ENCODE measurements at regions not wholly inside any gene's neighbourhood (a gene's known extent, or its start where the extent isn't known, plus 50 kb on each side); places are given as distances from the start of the nearest gene placed in this dataset.

DNA sequence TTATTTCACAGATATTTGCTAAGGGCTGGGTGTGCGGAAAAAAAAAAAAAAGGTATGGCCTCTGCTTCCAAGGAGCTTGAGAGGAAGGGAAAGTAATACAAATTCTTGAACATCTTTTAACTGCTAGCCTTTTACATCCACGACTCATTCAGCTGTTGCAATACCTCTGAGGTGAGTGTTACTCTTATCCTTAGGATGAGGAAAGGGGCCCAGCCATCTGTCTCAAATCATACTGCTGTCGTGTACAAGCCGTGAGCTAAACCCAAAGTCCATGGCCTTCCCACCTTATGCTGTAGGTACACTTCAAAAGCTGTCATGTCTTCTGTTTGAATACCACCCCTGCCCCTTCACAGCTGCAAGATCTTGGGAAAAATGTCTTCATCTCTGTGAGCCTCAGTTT lies 146.8 kb downstream of the KCNRG start:
- TF ChIP-seq BACH2 (CRISPR knock-in tag; IDR thresholded peaks at IDR 0.05; ENCODE audit: borderline replicate concordance) (no peak), ZC3H10 (CRISPR knock-in tag; IDR thresholded peaks at IDR 0.05) (no peak), TOX (CRISPR knock-in tag; IDR thresholded peaks at IDR 0.05; ENCODE audit: borderline replicate concordance) (no peak), OSR1 (CRISPR knock-in tag; IDR thresholded peaks at IDR 0.05) (no peak), ESRRG (CRISPR knock-in tag; IDR thresholded peaks at IDR 0.05) (no peak), ISL1 (CRISPR knock-in tag; IDR thresholded peaks at IDR 0.05) (no peak), ZFP30 (CRISPR knock-in tag; IDR thresholded peaks at IDR 0.05) (no peak), ZNF8 (CRISPR knock-in tag; IDR thresholded peaks at IDR 0.05) (no peak), ARNTL (CRISPR knock-in tag; IDR thresholded peaks at IDR 0.05; ENCODE audit: borderline replicate concordance, low read depth) (no peak), TCF4 (CRISPR knock-in tag; IDR thresholded peaks at IDR 0.05; ENCODE audit: borderline replicate concordance) (no peak), CSDC2 (CRISPR knock-in tag; IDR thresholded peaks at IDR 0.05) (no peak), SNAI2 (CRISPR knock-in tag; IDR thresholded peaks at IDR 0.05) (no peak), ZNF565 (CRISPR knock-in tag; conservative IDR thresholded peaks at IDR 0.05; ENCODE audit: low read depth) (no peak), ZNF70 (CRISPR knock-in tag; IDR thresholded peaks at IDR 0.05) (no peak), PPARA (CRISPR knock-in tag; IDR thresholded peaks at IDR 0.05; ENCODE audit: borderline replicate concordance) (no peak)
- TF ChIP-seq, protein P1, sequence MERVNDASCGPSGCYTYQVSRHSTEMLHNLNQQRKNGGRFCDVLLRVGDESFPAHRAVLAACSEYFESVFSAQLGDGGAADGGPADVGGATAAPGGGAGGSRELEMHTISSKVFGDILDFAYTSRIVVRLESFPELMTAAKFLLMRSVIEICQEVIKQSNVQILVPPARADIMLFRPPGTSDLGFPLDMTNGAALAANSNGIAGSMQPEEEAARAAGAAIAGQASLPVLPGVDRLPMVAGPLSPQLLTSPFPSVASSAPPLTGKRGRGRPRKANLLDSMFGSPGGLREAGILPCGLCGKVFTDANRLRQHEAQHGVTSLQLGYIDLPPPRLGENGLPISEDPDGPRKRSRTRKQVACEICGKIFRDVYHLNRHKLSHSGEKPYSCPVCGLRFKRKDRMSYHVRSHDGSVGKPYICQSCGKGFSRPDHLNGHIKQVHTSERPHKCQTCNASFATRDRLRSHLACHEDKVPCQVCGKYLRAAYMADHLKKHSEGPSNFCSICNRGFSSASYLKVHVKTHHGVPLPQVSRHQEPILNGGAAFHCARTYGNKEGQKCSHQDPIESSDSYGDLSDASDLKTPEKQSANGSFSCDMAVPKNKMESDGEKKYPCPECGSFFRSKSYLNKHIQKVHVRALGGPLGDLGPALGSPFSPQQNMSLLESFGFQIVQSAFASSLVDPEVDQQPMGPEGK (CRISPR knock-in tag; IDR thresholded peaks at IDR 0.05; ENCODE audit: borderline replicate concordance), result no peak
- TF ChIP-seq, protein P2, sequence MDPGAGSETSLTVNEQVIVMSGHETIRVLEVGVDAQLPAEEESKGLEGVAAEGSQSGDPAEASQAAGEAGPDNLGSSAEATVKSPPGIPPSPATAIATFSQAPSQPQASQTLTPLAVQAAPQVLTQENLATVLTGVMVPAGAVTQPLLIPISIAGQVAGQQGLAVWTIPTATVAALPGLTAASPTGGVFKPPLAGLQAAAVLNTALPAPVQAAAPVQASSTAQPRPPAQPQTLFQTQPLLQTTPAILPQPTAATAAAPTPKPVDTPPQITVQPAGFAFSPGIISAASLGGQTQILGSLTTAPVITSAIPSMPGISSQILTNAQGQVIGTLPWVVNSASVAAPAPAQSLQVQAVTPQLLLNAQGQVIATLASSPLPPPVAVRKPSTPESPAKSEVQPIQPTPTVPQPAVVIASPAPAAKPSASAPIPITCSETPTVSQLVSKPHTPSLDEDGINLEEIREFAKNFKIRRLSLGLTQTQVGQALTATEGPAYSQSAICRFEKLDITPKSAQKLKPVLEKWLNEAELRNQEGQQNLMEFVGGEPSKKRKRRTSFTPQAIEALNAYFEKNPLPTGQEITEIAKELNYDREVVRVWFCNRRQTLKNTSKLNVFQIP (CRISPR knock-in tag; IDR thresholded peaks at IDR 0.05; ENCODE audit: borderline replicate concordance, low read depth), result no peak
- TF ChIP-seq, protein P3, sequence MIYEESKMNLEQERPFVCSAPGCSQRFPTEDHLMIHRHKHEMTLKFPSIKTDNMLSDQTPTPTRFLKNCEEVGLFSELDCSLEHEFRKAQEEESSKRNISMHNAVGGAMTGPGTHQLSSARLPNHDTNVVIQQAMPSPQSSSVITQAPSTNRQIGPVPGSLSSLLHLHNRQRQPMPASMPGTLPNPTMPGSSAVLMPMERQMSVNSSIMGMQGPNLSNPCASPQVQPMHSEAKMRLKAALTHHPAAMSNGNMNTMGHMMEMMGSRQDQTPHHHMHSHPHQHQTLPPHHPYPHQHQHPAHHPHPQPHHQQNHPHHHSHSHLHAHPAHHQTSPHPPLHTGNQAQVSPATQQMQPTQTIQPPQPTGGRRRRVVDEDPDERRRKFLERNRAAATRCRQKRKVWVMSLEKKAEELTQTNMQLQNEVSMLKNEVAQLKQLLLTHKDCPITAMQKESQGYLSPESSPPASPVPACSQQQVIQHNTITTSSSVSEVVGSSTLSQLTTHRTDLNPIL (CRISPR knock-in tag; IDR thresholded peaks at IDR 0.05; ENCODE audit: low read depth), result no peak
- TF ChIP-seq, protein P4, sequence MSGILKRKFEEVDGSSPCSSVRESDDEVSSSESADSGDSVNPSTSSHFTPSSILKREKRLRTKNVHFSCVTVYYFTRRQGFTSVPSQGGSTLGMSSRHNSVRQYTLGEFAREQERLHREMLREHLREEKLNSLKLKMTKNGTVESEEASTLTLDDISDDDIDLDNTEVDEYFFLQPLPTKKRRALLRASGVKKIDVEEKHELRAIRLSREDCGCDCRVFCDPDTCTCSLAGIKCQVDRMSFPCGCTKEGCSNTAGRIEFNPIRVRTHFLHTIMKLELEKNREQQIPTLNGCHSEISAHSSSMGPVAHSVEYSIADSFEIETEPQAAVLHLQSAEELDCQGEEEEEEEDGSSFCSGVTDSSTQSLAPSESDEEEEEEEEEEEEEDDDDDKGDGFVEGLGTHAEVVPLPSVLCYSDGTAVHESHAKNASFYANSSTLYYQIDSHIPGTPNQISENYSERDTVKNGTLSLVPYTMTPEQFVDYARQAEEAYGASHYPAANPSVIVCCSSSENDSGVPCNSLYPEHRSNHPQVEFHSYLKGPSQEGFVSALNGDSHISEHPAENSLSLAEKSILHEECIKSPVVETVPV (CRISPR knock-in tag; IDR thresholded peaks at IDR 0.05), result no peak
- TF ChIP-seq, protein P5, sequence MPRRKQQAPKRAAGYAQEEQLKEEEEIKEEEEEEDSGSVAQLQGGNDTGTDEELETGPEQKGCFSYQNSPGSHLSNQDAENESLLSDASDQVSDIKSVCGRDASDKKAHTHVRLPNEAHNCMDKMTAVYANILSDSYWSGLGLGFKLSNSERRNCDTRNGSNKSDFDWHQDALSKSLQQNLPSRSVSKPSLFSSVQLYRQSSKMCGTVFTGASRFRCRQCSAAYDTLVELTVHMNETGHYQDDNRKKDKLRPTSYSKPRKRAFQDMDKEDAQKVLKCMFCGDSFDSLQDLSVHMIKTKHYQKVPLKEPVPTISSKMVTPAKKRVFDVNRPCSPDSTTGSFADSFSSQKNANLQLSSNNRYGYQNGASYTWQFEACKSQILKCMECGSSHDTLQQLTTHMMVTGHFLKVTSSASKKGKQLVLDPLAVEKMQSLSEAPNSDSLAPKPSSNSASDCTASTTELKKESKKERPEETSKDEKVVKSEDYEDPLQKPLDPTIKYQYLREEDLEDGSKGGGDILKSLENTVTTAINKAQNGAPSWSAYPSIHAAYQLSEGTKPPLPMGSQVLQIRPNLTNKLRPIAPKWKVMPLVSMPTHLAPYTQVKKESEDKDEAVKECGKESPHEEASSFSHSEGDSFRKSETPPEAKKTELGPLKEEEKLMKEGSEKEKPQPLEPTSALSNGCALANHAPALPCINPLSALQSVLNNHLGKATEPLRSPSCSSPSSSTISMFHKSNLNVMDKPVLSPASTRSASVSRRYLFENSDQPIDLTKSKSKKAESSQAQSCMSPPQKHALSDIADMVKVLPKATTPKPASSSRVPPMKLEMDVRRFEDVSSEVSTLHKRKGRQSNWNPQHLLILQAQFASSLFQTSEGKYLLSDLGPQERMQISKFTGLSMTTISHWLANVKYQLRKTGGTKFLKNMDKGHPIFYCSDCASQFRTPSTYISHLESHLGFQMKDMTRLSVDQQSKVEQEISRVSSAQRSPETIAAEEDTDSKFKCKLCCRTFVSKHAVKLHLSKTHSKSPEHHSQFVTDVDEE (CRISPR knock-in tag; IDR thresholded peaks at IDR 0.05), result no peak
- ATAC-seq, result no peak

DNA sequence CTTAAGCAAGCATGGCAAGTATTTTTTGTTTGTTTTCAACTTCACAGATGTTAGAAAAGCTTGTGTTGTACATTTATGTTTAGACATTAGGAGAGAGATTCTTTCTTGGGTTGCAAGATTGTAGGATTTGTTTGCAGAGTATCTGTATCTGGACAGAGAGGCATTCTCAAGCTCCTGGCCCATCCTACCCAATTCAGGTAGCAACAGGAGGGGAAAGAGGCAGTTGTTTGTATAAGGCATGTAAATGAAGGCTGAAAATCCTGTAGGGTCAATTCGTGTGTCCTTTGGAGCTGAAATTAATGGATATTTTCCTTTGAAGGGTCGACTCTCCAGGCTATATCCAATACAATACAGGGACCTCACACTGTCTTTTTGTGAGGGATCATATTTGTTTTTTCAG lies 147.3 kb downstream of the KCNRG start:
- no peak for ATAC-seq
- no peak for TF ChIP-seq PPARA (CRISPR knock-in tag; IDR thresholded peaks at IDR 0.05; ENCODE audit: borderline replicate concordance)
- TF ChIP-seq ESRRG (CRISPR knock-in tag; IDR thresholded peaks at IDR 0.05), result no peak
- TF ChIP-seq ZNF8 (CRISPR knock-in tag; IDR thresholded peaks at IDR 0.05), result no peak
- TF ChIP-seq TCF4 (CRISPR knock-in tag; IDR thresholded peaks at IDR 0.05; ENCODE audit: borderline replicate concordance), result no peak
- no peak for TF ChIP-seq GLIS3 (CRISPR knock-in tag; IDR thresholded peaks at IDR 0.05)
- no peak for TF ChIP-seq ZFP3 (CRISPR knock-in tag; IDR thresholded peaks at IDR 0.05)
- TF ChIP-seq, protein P4 (CRISPR knock-in tag; IDR thresholded peaks at IDR 0.05), result no peak
- TF ChIP-seq ZFP30 (CRISPR knock-in tag; IDR thresholded peaks at IDR 0.05), result no peak
- no peak for TF ChIP-seq TOX (CRISPR knock-in tag; IDR thresholded peaks at IDR 0.05; ENCODE audit: borderline replicate concordance)
- no peak for TF ChIP-seq SNAI2 (CRISPR knock-in tag; IDR thresholded peaks at IDR 0.05)
- no peak for TF ChIP-seq ARNTL (CRISPR knock-in tag; IDR thresholded peaks at IDR 0.05; ENCODE audit: borderline replicate concordance, low read depth)
- TF ChIP-seq RARB (CRISPR knock-in tag; IDR thresholded peaks at IDR 0.05), result no peak
- TF ChIP-seq, protein P3 (CRISPR knock-in tag; IDR thresholded peaks at IDR 0.05; ENCODE audit: low read depth), result no peak
- no peak for TF ChIP-seq ISL1 (CRISPR knock-in tag; IDR thresholded peaks at IDR 0.05)
- no peak for TF ChIP-seq ZNF70 (CRISPR knock-in tag; IDR thresholded peaks at IDR 0.05)
- TF ChIP-seq CSDC2 (CRISPR knock-in tag; IDR thresholded peaks at IDR 0.05), result no peak
- TF ChIP-seq OSR1 (CRISPR knock-in tag; IDR thresholded peaks at IDR 0.05), result no peak

All from SK-N-SH treated with all-trans-retinoic acid at 6 μM for 48 hours (cell line).